ENCODE measurements at regions not wholly inside any gene's neighbourhood (a gene's known extent, or its start where the extent isn't known, plus 50 kb on each side); places are given as distances from the start of the nearest gene placed in this dataset.

DNA sequence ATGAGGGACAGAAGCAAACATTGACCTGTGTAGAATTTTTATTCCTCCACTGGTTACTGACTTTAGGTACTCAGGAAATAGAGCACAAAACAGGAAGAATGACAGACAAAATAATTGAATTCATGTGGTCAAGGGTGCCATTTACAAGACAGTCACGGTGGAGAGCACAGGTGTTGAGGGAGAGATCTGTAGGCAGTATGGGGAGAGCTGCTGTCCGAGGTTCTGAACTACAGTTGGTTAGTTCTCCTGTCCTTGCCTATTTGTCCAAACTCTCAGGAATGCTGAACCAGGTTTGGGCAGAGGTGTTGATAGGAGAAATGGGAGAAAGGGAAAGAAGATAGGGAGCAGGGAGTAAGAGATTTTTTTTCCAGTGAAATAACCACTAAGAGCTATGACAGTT lies 178.5 kb upstream of the ZBTB20 start:
- POLR2A ChIA-PET (ENCODE audit: low non-redundant PET): no interaction called here
- intact Hi-C loops (cut with micrococcal nuclease; ENCODE audit: unreplicated experiment): no loop called here
- DNase-seq (ENCODE audit: low spot score): peak; percentile 45

DNA sequence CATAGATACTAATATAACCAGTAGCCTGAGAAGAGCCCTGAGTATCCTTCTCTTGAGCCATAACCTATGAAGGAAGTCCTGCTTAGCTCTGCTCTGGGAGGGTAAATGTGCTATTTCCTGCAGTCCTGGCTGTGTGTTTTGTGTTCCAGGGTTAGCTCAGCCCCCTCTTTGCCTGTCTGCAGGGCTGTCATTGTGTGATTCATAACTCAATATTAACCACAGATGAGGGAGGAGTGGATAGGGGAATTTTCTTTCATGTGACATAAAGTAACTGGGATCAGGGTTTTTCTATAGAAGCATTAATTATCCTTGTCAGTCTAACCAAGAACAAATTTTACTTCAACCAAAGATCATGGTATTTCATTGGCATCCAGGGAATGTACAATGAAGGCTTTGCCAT lies 183.3 kb upstream of the ZBTB20 start:
- H3K27ac ChIP-seq (ENCODE audit: low read depth, low read length, poor library complexity, severe bottlenecking): no peak overlapping the region
- no peaks in the 10 kb centered on the region for H3K9me3 ChIP-seq (ENCODE audit: low read depth, low read length, poor library complexity, severe bottlenecking)
- ChIA-PET POLR2A (ENCODE audit: low non-redundant PET) (no interaction called here), CTCF (no interaction called here)
- H3K27me3 ChIP-seq (replicated peaks; ENCODE audit: insufficient read depth, low read depth, low read length, poor library complexity): no peaks in the 10 kb centered on the region
- no peaks in the 10 kb centered on the region for H3K36me3 ChIP-seq (ENCODE audit: insufficient read depth, low read length, poor library complexity, severe bottlenecking)
- H3K4me1 ChIP-seq (ENCODE audit: insufficient read depth, low read length, poor library complexity, severe bottlenecking): no peaks in the 10 kb centered on the region
- DNase-seq (ENCODE audit: low spot score): peak; percentile 55
- TF ChIP-seq, protein P1, sequence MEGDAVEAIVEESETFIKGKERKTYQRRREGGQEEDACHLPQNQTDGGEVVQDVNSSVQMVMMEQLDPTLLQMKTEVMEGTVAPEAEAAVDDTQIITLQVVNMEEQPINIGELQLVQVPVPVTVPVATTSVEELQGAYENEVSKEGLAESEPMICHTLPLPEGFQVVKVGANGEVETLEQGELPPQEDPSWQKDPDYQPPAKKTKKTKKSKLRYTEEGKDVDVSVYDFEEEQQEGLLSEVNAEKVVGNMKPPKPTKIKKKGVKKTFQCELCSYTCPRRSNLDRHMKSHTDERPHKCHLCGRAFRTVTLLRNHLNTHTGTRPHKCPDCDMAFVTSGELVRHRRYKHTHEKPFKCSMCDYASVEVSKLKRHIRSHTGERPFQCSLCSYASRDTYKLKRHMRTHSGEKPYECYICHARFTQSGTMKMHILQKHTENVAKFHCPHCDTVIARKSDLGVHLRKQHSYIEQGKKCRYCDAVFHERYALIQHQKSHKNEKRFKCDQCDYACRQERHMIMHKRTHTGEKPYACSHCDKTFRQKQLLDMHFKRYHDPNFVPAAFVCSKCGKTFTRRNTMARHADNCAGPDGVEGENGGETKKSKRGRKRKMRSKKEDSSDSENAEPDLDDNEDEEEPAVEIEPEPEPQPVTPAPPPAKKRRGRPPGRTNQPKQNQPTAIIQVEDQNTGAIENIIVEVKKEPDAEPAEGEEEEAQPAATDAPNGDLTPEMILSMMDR (conservative IDR thresholded peaks at IDR 0.05; ENCODE audit: low read depth, low read length): no peak
- no peak for TF ChIP-seq EZH2 (IDR thresholded peaks at IDR 0.05; ENCODE audit: borderline replicate concordance, low read depth, low read length, poor library complexity, severe bottlenecking)
- intact Hi-C loops (cut with micrococcal nuclease; ENCODE audit: unreplicated experiment): no loop called here
- H3K4me3 ChIP-seq (ENCODE audit: low read depth, low read length, poor library complexity, severe bottlenecking): no peak overlapping the region
- BruUV-seq (replicated peaks): no TSS peak

More for the DNA sequence above, 178.5 kb upstream of the ZBTB20 start:
- Histone ChIP-seq H3K4me1 (ENCODE audit: insufficient read depth, low read length, poor library complexity, severe bottlenecking) (peaks cover 31% of the 10 kb centered on the region), H3K27me3 (replicated peaks; ENCODE audit: insufficient read depth, low read depth, low read length, poor library complexity) (no peaks in the 10 kb centered on the region), H3K9me3 (ENCODE audit: low read depth, low read length, poor library complexity, severe bottlenecking) (no peaks in the 10 kb centered on the region), H3K27ac (ENCODE audit: low read depth, low read length, poor library complexity, severe bottlenecking) (no peak overlapping the region), H3K4me3 (ENCODE audit: low read depth, low read length, poor library complexity, severe bottlenecking) (no peak overlapping the region), H3K36me3 (ENCODE audit: insufficient read depth, low read length, poor library complexity, severe bottlenecking) (no peaks in the 10 kb centered on the region)
- no TSS peak for BruUV-seq (replicated peaks)
- CTCF ChIA-PET: no interaction called here
- TF ChIP-seq, protein P1 (conservative IDR thresholded peaks at IDR 0.05; ENCODE audit: low read depth, low read length): no peak
- no peak for TF ChIP-seq EZH2 (IDR thresholded peaks at IDR 0.05; ENCODE audit: borderline replicate concordance, low read depth, low read length, poor library complexity, severe bottlenecking)

- Histone ChIP-seq H3K4me1 (ENCODE audit: insufficient read depth, low read length, poor library complexity, severe bottlenecking) (no peaks in the 10 kb centered on the region), H3K36me3 (ENCODE audit: insufficient read depth, low read length, poor library complexity, severe bottlenecking) (no peaks in the 10 kb centered on the region), H3K9me3 (ENCODE audit: low read depth, low read length, poor library complexity, severe bottlenecking) (no peaks in the 10 kb centered on the region), H3K27me3 (replicated peaks; ENCODE audit: insufficient read depth, low read depth, low read length, poor library complexity) (no peaks in the 10 kb centered on the region), H3K27ac (ENCODE audit: low read depth, low read length, poor library complexity, severe bottlenecking) (no peak overlapping the region), H3K4me3 (ENCODE audit: low read depth, low read length, poor library complexity, severe bottlenecking) (no peak overlapping the region)
- POLR2A ChIA-PET (ENCODE audit: low non-redundant PET): no interaction called here
- BruUV-seq (replicated peaks): no TSS peak
- CTCF ChIA-PET: no interaction called here
- DNase-seq (ENCODE audit: low spot score): peak; percentile 21
- TF ChIP-seq EZH2 (IDR thresholded peaks at IDR 0.05; ENCODE audit: borderline replicate concordance, low read depth, low read length, poor library complexity, severe bottlenecking): no peak
- TF ChIP-seq, protein P1 (conservative IDR thresholded peaks at IDR 0.05; ENCODE audit: low read depth, low read length): no peak
- intact Hi-C loops (cut with micrococcal nuclease; ENCODE audit: unreplicated experiment): no loop called here
Measured at GRCh38 chr3:115332998-115333397, 185.9 kb upstream of the ZBTB20 start.

Data from A673 (cell line).